ENCODE measurements at regions not wholly inside any gene's neighbourhood (a gene's known extent, or its start where the extent isn't known, plus 50 kb on each side); places are given as distances from the start of the nearest gene placed in this dataset.

DNA sequence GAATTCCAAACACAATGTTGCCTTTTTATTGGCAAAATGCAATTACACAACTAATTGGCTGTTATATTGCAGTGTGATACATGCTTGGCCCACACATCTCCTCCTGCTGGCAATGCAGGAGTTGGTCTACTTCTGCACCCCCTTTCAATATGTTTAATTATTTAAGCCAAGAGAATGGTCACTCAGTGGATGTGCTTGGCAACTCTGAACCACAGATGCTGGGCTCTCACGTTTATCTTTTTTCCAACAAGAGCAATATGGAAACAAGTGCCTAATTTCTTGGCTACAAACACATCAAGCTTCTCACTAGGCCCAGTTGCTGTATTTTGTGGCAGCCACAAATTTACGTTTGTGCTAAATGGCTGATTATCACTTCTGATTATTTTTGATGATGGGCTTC lies 1149.2 kb upstream of the CELF2 start:
- TF ChIP-seq, protein P1, sequence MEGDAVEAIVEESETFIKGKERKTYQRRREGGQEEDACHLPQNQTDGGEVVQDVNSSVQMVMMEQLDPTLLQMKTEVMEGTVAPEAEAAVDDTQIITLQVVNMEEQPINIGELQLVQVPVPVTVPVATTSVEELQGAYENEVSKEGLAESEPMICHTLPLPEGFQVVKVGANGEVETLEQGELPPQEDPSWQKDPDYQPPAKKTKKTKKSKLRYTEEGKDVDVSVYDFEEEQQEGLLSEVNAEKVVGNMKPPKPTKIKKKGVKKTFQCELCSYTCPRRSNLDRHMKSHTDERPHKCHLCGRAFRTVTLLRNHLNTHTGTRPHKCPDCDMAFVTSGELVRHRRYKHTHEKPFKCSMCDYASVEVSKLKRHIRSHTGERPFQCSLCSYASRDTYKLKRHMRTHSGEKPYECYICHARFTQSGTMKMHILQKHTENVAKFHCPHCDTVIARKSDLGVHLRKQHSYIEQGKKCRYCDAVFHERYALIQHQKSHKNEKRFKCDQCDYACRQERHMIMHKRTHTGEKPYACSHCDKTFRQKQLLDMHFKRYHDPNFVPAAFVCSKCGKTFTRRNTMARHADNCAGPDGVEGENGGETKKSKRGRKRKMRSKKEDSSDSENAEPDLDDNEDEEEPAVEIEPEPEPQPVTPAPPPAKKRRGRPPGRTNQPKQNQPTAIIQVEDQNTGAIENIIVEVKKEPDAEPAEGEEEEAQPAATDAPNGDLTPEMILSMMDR (IDR thresholded peaks at IDR 0.05; ENCODE audit: extremely low read depth, missing control alignments) = no peak

DNA sequence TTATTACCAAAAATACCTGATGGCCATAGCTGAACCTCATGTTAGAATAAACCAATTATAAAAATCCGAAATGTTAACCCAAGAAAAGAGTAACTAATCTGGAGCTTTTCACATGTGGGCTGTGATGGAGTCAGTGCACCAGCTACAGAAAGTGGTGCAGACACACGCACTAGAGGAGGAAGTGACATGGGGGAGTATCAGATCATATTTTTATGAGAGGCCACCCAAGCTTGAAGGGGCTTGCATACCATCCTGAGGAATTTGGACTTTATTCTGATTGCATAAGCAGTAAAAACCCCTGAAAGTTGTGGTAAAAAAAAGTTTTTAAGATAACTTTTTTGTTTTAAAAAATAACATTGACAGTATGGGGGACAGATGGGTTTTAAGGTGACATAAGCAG lies 1148.5 kb upstream of the CELF2 start:
- DNase-seq (ENCODE audit: low spot score) = no peak
- TF ChIP-seq, protein P1 (IDR thresholded peaks at IDR 0.05; ENCODE audit: extremely low read depth, missing control alignments) = no peak

More for the DNA sequence above, 1149.2 kb upstream of the CELF2 start:
- DNase-seq (ENCODE audit: low spot score) = no peak

- DNase-seq (ENCODE audit: low spot score) = no peak
- TF ChIP-seq, protein P1 (IDR thresholded peaks at IDR 0.05; ENCODE audit: extremely low read depth, missing control alignments) = no peak
Observed at GRCh38 chr10:9869606-9870176, 1148.0 kb upstream of the CELF2 start.

DNA sequence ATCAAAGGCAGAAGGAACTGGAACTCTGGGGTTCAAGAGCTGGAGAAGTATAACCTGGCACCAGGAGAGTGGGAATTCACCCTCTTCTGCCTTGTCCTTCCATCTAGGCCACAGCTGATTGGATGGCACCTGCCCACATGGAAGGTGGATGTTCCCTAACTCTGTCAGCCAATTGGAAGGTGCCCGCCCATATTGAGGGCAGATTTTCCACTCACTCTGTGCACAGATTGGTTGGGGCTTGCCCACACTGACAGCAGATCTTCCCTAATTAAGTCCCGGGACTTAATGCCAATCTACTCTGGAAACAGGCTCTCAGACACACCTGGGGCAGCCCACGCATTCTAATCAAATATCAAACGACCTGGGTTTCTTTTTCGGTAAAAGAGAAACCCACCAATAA lies 1142.3 kb upstream of the CELF2 start:
- DNase-seq (ENCODE audit: low spot score) = no peak
- TF ChIP-seq, protein P1 (IDR thresholded peaks at IDR 0.05; ENCODE audit: extremely low read depth, missing control alignments) = no peak

GRCh38 chr10:9877978-9878377 lies 1139.7 kb upstream of the CELF2 start:
- TF ChIP-seq, protein P1 (IDR thresholded peaks at IDR 0.05; ENCODE audit: extremely low read depth, missing control alignments) = no peak
- DNase-seq (ENCODE audit: low spot score) = no peak

GRCh38 chr10:9878383-9878782 lies 1139.3 kb upstream of the CELF2 start:
- TF ChIP-seq, protein P1 (IDR thresholded peaks at IDR 0.05; ENCODE audit: extremely low read depth, missing control alignments) = no peak
- DNase-seq (ENCODE audit: low spot score) = no peak

GRCh38 chr10:9885761-9886160 lies 1131.9 kb upstream of the CELF2 start:
- DNase-seq (ENCODE audit: low spot score) = no peak
- TF ChIP-seq, protein P1 (IDR thresholded peaks at IDR 0.05; ENCODE audit: extremely low read depth, missing control alignments) = no peak

Data from GM20000 (cell line).